ENCODE measurements at regions not wholly inside any gene's neighbourhood (a gene's known extent, or its start where the extent isn't known, plus 50 kb on each side); places are given as distances from the start of the nearest gene placed in this dataset.

DNA sequence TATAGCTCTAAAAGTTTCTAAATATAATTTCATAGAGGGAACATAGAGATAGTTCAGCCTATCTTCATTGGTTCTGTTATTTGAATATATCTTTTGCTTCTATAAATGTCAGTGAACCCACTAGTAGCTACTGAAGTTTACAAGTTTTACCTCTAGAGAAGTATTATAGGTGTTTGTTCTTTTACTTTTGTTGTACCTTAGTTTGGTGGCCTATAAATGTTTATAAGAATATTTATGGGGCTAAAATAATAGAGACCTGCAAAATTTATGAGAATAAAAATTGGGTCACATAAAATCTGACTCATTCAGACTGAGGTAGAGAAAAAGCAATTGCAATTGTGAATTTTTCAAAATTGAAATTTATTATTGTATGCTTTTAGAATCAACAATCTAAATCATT is 162.6 kb downstream of the SERPINI1 start:
- DNase-seq (ENCODE audit: low spot score), result no peak
- TF ChIP-seq, protein P1, sequence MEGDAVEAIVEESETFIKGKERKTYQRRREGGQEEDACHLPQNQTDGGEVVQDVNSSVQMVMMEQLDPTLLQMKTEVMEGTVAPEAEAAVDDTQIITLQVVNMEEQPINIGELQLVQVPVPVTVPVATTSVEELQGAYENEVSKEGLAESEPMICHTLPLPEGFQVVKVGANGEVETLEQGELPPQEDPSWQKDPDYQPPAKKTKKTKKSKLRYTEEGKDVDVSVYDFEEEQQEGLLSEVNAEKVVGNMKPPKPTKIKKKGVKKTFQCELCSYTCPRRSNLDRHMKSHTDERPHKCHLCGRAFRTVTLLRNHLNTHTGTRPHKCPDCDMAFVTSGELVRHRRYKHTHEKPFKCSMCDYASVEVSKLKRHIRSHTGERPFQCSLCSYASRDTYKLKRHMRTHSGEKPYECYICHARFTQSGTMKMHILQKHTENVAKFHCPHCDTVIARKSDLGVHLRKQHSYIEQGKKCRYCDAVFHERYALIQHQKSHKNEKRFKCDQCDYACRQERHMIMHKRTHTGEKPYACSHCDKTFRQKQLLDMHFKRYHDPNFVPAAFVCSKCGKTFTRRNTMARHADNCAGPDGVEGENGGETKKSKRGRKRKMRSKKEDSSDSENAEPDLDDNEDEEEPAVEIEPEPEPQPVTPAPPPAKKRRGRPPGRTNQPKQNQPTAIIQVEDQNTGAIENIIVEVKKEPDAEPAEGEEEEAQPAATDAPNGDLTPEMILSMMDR (IDR thresholded peaks at IDR 0.05; ENCODE audit: extremely low read depth, missing control alignments), result no peak

DNA sequence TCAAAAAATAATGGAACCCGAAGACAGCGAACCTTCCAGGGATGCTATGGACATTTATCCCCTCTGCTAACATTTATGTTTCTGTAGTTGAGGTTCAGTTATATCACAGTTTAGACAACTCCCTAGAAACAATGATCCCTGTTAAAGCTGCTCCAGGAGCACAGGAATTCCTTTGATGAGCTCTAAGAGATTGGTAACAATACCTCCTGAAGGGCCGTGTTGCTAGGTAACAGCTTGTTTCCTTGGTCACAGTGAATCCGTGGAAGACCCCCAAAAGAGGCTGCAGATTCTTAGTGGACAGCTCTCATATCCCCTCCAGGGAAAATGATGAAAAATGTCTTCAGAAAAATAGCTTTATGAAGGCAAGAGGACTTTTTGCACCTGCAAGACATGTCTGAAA is 160.2 kb downstream of the SERPINI1 start:
- TF ChIP-seq, protein P1 (IDR thresholded peaks at IDR 0.05; ENCODE audit: extremely low read depth, missing control alignments), result no peak
- no peak for DNase-seq (ENCODE audit: low spot score)

DNA sequence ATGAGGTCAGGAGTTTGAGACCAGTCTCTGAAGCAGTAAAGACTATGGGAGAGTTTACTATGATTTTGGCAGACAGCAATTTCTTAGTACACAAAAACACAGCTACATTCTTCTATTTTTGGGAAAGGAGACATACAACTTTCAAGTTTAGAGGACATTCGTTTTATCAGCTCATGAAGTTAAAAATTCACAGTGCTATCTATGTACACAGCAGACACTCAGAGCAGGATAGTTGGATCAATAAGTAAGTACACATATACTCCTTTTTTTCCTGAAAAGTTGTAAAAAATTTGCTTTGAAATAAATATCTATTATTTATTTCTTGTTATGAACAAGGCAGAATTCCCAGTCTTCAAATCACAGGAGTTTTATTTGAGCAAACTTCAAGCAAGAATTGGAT is 159.7 kb downstream of the SERPINI1 start:
- TF ChIP-seq, protein P1 (IDR thresholded peaks at IDR 0.05; ENCODE audit: extremely low read depth, missing control alignments), result no peak
- DNase-seq (ENCODE audit: low spot score), result no peak

DNA sequence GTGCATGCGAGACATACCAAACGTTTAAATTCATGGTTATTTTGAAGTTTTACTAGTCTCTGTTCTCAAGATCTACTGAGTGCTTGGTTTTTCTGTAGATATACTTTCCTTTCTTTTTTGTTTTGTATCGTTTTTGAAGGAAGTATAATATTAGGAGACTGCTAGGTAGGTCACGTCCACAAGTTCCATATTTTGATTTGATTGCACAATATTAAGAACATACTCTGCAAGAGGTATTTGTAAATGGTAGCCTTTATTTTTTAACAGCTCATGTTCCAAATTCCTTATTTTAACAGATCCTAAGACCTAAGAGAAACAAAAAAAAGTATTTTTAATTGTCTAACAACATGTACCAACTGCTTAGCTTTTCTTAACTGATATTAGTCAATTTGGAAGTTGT is 156.7 kb downstream of the SERPINI1 start:
- DNase-seq (ENCODE audit: low spot score), result no peak
- TF ChIP-seq, protein P1 (IDR thresholded peaks at IDR 0.05; ENCODE audit: extremely low read depth, missing control alignments), result no peak

DNA sequence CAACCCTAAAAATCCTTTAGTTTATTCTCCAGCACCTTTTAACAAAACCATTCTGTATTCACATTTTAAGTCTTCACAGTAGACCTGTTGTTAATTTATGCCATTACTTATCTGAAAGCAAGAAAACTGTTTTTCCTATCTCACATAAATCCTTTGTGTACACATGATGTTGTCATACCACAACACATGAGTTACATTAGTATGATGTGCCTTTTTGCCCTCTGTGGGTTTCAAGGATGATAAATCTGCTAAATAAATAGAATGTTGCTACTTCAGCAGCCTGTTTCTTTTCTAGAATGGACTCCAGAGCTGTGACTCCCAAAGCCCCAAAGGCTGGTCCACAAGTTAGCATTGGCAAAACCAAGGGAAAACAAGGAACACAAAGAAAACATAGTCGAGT is 151.6 kb downstream of the SERPINI1 start:
- no peak for DNase-seq (ENCODE audit: low spot score)
- TF ChIP-seq, protein P1 (IDR thresholded peaks at IDR 0.05; ENCODE audit: extremely low read depth, missing control alignments), result no peak

DNA sequence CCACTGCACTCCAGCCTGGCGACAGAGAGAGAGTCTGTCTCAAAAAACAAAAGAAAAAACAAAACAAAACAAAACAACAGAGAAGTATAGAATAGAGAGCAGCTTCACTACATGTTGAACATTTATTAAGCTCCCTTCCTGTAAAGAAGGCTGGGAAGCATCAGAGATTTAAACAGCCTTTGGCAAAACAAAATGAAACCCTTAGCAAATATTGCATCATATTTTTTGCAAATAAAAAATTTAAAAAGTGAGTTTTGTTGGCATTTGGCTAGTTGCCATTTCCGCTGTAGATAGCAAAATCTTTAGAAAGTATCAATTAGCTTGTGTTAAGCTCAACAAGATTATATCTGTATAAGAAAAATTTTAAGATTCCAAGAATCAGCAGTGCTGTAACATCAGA is 151.2 kb downstream of the SERPINI1 start:
- DNase-seq (ENCODE audit: low spot score), result no peak
- TF ChIP-seq, protein P1 (IDR thresholded peaks at IDR 0.05; ENCODE audit: extremely low read depth, missing control alignments), result no peak

DNA sequence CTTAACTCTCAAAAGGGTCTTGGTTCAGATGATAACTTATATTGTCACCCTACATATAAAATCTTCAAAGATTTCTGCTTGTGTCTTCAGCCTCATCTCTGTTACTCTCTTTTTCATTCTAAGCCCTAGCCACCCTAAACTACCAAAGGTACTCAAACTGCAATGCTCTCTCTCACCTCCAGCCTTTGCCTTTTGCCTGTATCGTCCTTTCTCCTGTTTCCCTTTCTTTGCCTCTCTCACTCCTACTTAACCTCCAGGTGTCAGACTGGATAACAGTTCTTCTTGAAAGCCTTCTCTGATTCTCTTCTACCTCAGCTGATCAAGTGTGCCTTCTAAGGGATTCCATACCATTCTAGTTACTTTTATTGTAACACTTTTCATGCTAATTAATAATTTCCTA is 149.8 kb downstream of the SERPINI1 start:
- TF ChIP-seq, protein P1 (IDR thresholded peaks at IDR 0.05; ENCODE audit: extremely low read depth, missing control alignments), result no peak

More for the DNA sequence above, 149.8 kb downstream of the SERPINI1 start:
- DNase-seq (ENCODE audit: low spot score), result no peak
